Loucy (cell line): ENCODE measurements at regions not wholly inside any gene's neighbourhood (a gene's known extent, or its start where the extent isn't known, plus 50 kb on each side); places are given as distances from the start of the nearest gene placed in this dataset.

Source experiments
- H2AFZ ChIP-seq: fragments of 200-600 bp; sonication (generic); 2 replicates; pipeline ENCODE4 v1.6.0; 2016; ENCODE audit warnings: antibody characterized with exemption, mild to moderate bottlenecking, low read length, moderate library complexity
- H3F3A ChIP-seq: fragments of 200-600 bp; 2 replicates; pipeline ENCODE4 v1.6.0; 2016; ENCODE audit warnings: antibody characterized with exemption, low read depth, mild to moderate bottlenecking
- H3K27me3 ChIP-seq: fragments of 200-600 bp; sonication (generic); 2 replicates; pipeline ENCODE4 v1.6.1; 2014; ENCODE audit warnings: low read length, mild to moderate bottlenecking; ENCODE audit not compliant: insufficient read depth, poor library complexity, severe bottlenecking
- H3K36me3 ChIP-seq: fragments of 200-600 bp; sonication (generic); 2 replicates; pipeline ENCODE4 v1.6.1; 2016; ENCODE audit warnings: low read length; ENCODE audit not compliant: insufficient read depth
- H3K4me1 ChIP-seq: fragments of 200-600 bp; sonication (generic); 2 replicates; pipeline ENCODE4 v1.5.1; 2014; ENCODE audit warnings: low read length, mild to moderate bottlenecking; ENCODE audit not compliant: insufficient read depth, poor library complexity, severe bottlenecking
- H3K4me2 ChIP-seq: fragments of 200-600 bp; sonication (generic); 2 replicates; pipeline ENCODE4 v1.6.0; 2014; ENCODE audit warnings: antibody characterized with exemption, low read length, low read depth, mild to moderate bottlenecking; ENCODE audit not compliant: poor library complexity, severe bottlenecking
- H3K4me3 ChIP-seq: fragments of 200-600 bp; sonication (generic); 2 replicates; pipeline ENCODE4 v1.5.1; 2014; ENCODE audit warnings: low read length, mild to moderate bottlenecking, mixed read lengths; ENCODE audit not compliant: poor library complexity, severe bottlenecking
- H3K79me2 ChIP-seq: fragments of 200-600 bp; sonication (generic); 2 replicates; pipeline ENCODE4 v1.6.1; 2014; ENCODE audit warnings: low read length; ENCODE audit not compliant: insufficient read depth
- H3K9ac ChIP-seq: fragments of 200-600 bp; sonication (generic); 2 replicates; pipeline ENCODE4 v1.6.0; 2014; ENCODE audit warnings: mild to moderate bottlenecking, low read depth, low read length, moderate library complexity; ENCODE audit not compliant: poor library complexity, severe bottlenecking
- H3K9me2 ChIP-seq: fragments of 200-600 bp; sonication (generic); replicated peaks from 2 replicates; pipeline ENCODE4 v1.6.1; 2016; ENCODE audit warnings: low read depth, low read length, mixed read lengths
- H3K9me3 ChIP-seq: fragments of 200-600 bp; sonication (generic); 2 replicates; pipeline ENCODE4 v1.6.1; 2014; ENCODE audit warnings: mild to moderate bottlenecking, antibody characterized with exemption, low read length, low read depth; ENCODE audit not compliant: insufficient read depth
- H4K20me1 ChIP-seq: fragments of 200-600 bp; sonication (generic); 2 replicates; pipeline ENCODE4 v1.6.0; 2014; ENCODE audit warnings: antibody characterized with exemption, low read length, mild to moderate bottlenecking; ENCODE audit not compliant: insufficient read depth, poor library complexity, severe bottlenecking
- CTCF ChIP-seq: fragments of 200-600 bp; sonication (generic); conservative IDR thresholded peaks from 2 replicates; pipeline ENCODE4 v1.5.1; 2014; ENCODE audit warnings: mild to moderate bottlenecking, antibody characterized with exemption, low read length
- EZH2phosphoT487 ChIP-seq: fragments of 200-600 bp; IDR thresholded peaks from 2 replicates; pipeline ENCODE4 v1.6.1; 2018; ENCODE audit warnings: antibody characterized with exemption, mild to moderate bottlenecking, moderate library complexity, borderline replicate concordance

- Histone ChIP-seq H3K9me3 (no peaks in the 10 kb centered on the region), H4K20me1 (no peaks in the 10 kb centered on the region), H3K4me3 (no peak overlapping the region), H3K27me3 (no peaks in the 10 kb centered on the region), H3K4me1 (no peaks in the 10 kb centered on the region), H3K4me2 (no peak overlapping the region), H3K9me2 (no peaks in the 10 kb centered on the region), H2AFZ (no peak overlapping the region), H3K79me2 (no peaks in the 10 kb centered on the region), H3F3A (no peaks in the 10 kb centered on the region), H3K36me3 (no peaks in the 10 kb centered on the region), H3K9ac (no peak overlapping the region)
- TF ChIP-seq CTCF (peak; percentile 52), EZH2phosphoT487 (no peak)
These were observed 681.8 kb downstream of the SEMA5A start for GRCh38 chr5:8864053-8864452.

GRCh38 chr5:8865266-8865665, 680.6 kb downstream of the SEMA5A start:
- TF ChIP-seq CTCF, result no peak
- TF ChIP-seq EZH2phosphoT487, result no peak
- Histone ChIP-seq H3K9me2 (no peaks in the 10 kb centered on the region), H3K27me3 (no peaks in the 10 kb centered on the region), H3K4me1 (no peaks in the 10 kb centered on the region), H3K4me2 (no peak overlapping the region), H4K20me1 (no peaks in the 10 kb centered on the region), H3K9ac (no peak overlapping the region), H2AFZ (no peak overlapping the region; the same call in 1 of the 2 replicates), H3K9me3 (no peaks in the 10 kb centered on the region), H3K4me3 (no peak overlapping the region), H3K36me3 (no peaks in the 10 kb centered on the region), H3K79me2 (no peaks in the 10 kb centered on the region), H3F3A (no peaks in the 10 kb centered on the region)

- no peak overlapping the region for H3K4me2 ChIP-seq
- no peak overlapping the region; the same call in 1 of the 2 replicates for H2AFZ ChIP-seq
- no peaks in the 10 kb centered on the region for H3K27me3 ChIP-seq
- no peaks in the 10 kb centered on the region for H3K4me1 ChIP-seq
- no peaks in the 10 kb centered on the region for H3K79me2 ChIP-seq
- H3K36me3 ChIP-seq, result no peaks in the 10 kb centered on the region
- H3K4me3 ChIP-seq, result no peak overlapping the region
- no peaks in the 10 kb centered on the region for H3K9me2 ChIP-seq
- TF ChIP-seq EZH2phosphoT487, result no peak
- no peak for TF ChIP-seq CTCF
- no peaks in the 10 kb centered on the region for H3F3A ChIP-seq
- no peak overlapping the region for H3K9ac ChIP-seq
- H3K9me3 ChIP-seq, result no peaks in the 10 kb centered on the region
- H4K20me1 ChIP-seq, result no peaks in the 10 kb centered on the region
These were observed 680.0 kb downstream of the SEMA5A start for GRCh38 chr5:8865686-8866374.
